NB4 (cell line): ENCODE measurements at regions not wholly inside any gene's neighbourhood (a gene's known extent, or its start where the extent isn't known, plus 50 kb on each side); places are given as distances from the start of the nearest gene placed in this dataset.

Source experiments
- MYC ChIP-seq: IDR thresholded peaks from 2 replicates; pipeline ENCODE4 v1.6.1; 2011; ENCODE audit warnings: low read depth, low read length
- POLR2A ChIP-seq: IDR thresholded peaks from 2 replicates; pipeline ENCODE4 v1.6.1; 2011; ENCODE audit warnings: mild to moderate bottlenecking; ENCODE audit not compliant: insufficient read length; ENCODE audit errors: extremely low read depth
- TF ChIP-seq, protein P1 (sequence below): IDR thresholded peaks from one replicate; pipeline ENCODE4 v1.5.1; 2012; ENCODE audit warnings: low read depth, low read length
- TF ChIP-seq, protein P2 (sequence below): IDR thresholded peaks from 2 replicates; pipeline ENCODE4 v1.6.1; 2011; ENCODE audit warnings: low read depth, low read length

DNA sequence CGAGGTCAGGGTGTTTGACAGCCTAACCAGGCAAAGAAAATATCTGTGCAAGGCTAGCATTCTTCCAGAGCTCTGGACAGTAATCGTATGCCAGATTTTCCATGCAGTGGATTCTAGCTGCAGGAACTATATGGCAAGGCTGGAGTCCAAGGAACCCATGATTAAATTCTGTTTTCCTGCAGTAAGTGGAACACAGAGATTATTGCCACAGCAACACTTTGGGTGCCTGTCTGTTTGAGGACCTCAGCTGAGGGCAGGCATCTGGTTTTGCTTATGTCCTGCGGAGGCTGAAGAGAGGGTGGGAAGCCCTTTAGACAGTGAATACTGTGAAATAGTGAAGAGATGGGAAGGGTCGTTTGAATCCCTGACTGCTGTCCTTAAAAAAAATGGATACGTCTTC lies 104.4 kb downstream of the DAD1 start:
- TF ChIP-seq, protein P1, sequence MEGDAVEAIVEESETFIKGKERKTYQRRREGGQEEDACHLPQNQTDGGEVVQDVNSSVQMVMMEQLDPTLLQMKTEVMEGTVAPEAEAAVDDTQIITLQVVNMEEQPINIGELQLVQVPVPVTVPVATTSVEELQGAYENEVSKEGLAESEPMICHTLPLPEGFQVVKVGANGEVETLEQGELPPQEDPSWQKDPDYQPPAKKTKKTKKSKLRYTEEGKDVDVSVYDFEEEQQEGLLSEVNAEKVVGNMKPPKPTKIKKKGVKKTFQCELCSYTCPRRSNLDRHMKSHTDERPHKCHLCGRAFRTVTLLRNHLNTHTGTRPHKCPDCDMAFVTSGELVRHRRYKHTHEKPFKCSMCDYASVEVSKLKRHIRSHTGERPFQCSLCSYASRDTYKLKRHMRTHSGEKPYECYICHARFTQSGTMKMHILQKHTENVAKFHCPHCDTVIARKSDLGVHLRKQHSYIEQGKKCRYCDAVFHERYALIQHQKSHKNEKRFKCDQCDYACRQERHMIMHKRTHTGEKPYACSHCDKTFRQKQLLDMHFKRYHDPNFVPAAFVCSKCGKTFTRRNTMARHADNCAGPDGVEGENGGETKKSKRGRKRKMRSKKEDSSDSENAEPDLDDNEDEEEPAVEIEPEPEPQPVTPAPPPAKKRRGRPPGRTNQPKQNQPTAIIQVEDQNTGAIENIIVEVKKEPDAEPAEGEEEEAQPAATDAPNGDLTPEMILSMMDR = no peak
- TF ChIP-seq POLR2A (no peak), MYC (no peak)
- TF ChIP-seq, protein P2, sequence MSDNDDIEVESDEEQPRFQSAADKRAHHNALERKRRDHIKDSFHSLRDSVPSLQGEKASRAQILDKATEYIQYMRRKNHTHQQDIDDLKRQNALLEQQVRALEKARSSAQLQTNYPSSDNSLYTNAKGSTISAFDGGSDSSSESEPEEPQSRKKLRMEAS = no peak
